DMS153 treated with DMSO at 0.1 percent for 48 hours (cell line): ENCODE measurements at regions not wholly inside any gene's neighbourhood (a gene's known extent, or its start where the extent isn't known, plus 50 kb on each side); places are given as distances from the start of the nearest gene placed in this dataset.
"Not testable (repeated sequence)": the region's sequence is repeated elsewhere in the genome, so short reads cannot be mapped to it uniquely, and the experiment has no call there.

ENCODE experiments used
- DNase-seq: peaks from one replicate; lab custom pipeline; 2025; ENCODE audit not compliant: unreplicated experiment; lab: John Stamatoyannopoulos, UW

GRCh38 chr6:139882977-139883728 is 508.7 kb upstream of the CITED2 start:
- DNase-seq: peak; percentile 23

- DNase-seq: no peak
Observed at GRCh38 chr6:139882234-139882633, 507.8 kb upstream of the CITED2 start.

GRCh38 chr6:139881728-139882211 is 507.3 kb upstream of the CITED2 start:
- DNase-seq: peak; percentile 44

GRCh38 chr6:139881236-139881635 is 506.8 kb upstream of the CITED2 start:
- peak; percentile 31 for DNase-seq

- DNase-seq: no peak
Observed at GRCh38 chr6:139879823-139880356, 505.4 kb upstream of the CITED2 start.

GRCh38 chr6:139879241-139879640 is 504.8 kb upstream of the CITED2 start:
- DNase-seq: not testable (repeated sequence)

- no peak for DNase-seq
Observed at GRCh38 chr6:139877828-139878405, 503.5 kb upstream of the CITED2 start.

GRCh38 chr6:139872665-139873064 is 498.2 kb upstream of the CITED2 start:
- DNase-seq: no peak

GRCh38 chr6:139871803-139872510 is 497.5 kb upstream of the CITED2 start:
- no peak for DNase-seq

GRCh38 chr6:139871165-139871710 is 496.8 kb upstream of the CITED2 start:
- DNase-seq: no peak

GRCh38 chr6:139868576-139868975 is 494.1 kb upstream of the CITED2 start:
- DNase-seq: no peak

- DNase-seq: no peak
Observed at GRCh38 chr6:139863964-139864363, 489.5 kb upstream of the CITED2 start.

GRCh38 chr6:139863346-139863745 is 488.9 kb upstream of the CITED2 start:
- DNase-seq: no peak

- DNase-seq: no peak
Observed at GRCh38 chr6:139862311-139862710, 487.9 kb upstream of the CITED2 start.

- no peak for DNase-seq
Observed at GRCh38 chr6:139860203-139860602, 485.8 kb upstream of the CITED2 start.

- DNase-seq: no peak
Observed at GRCh38 chr6:139858429-139858828, 484.0 kb upstream of the CITED2 start.

GRCh38 chr6:139857143-139857542 is 482.7 kb upstream of the CITED2 start:
- DNase-seq: no peak

GRCh38 chr6:139856562-139856961 is 482.1 kb upstream of the CITED2 start:
- DNase-seq: no peak

GRCh38 chr6:139855671-139856311 is 481.3 kb upstream of the CITED2 start:
- no peak for DNase-seq

- DNase-seq: no peak
Observed at GRCh38 chr6:139853302-139853992, 479.0 kb upstream of the CITED2 start.
